22Rv1 (cell line): ENCODE measurements at regions not wholly inside any gene's neighbourhood (a gene's known extent, or its start where the extent isn't known, plus 50 kb on each side); places are given as distances from the start of the nearest gene placed in this dataset.

Source experiments
- ZFX ChIP-seq: fragments of 450-650 bp; IDR thresholded peaks from 2 replicates; pipeline ENCODE4 v1.6.1; 2017; ENCODE audit warnings: antibody characterized with exemption, borderline replicate concordance
- TF ChIP-seq, protein P1 (sequence below): fragments of 450-650 bp; IDR thresholded peaks from 2 replicates; pipeline ENCODE4 v1.5.1; 2017; ENCODE audit warnings: mild to moderate bottlenecking

GRCh38 chr5:158588617-158589016 lies 511.1 kb downstream of the EBF1 start:
- TF ChIP-seq, protein P1, sequence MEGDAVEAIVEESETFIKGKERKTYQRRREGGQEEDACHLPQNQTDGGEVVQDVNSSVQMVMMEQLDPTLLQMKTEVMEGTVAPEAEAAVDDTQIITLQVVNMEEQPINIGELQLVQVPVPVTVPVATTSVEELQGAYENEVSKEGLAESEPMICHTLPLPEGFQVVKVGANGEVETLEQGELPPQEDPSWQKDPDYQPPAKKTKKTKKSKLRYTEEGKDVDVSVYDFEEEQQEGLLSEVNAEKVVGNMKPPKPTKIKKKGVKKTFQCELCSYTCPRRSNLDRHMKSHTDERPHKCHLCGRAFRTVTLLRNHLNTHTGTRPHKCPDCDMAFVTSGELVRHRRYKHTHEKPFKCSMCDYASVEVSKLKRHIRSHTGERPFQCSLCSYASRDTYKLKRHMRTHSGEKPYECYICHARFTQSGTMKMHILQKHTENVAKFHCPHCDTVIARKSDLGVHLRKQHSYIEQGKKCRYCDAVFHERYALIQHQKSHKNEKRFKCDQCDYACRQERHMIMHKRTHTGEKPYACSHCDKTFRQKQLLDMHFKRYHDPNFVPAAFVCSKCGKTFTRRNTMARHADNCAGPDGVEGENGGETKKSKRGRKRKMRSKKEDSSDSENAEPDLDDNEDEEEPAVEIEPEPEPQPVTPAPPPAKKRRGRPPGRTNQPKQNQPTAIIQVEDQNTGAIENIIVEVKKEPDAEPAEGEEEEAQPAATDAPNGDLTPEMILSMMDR: no peak
- no peak for TF ChIP-seq ZFX
